NCI-H1694 treated with DMSO at 0.1 percent for 48 hours (cell line): ENCODE measurements at regions not wholly inside any gene's neighbourhood (a gene's known extent, or its start where the extent isn't known, plus 50 kb on each side); places are given as distances from the start of the nearest gene placed in this dataset.

Experiments used
- DNase-seq: peaks from one replicate; lab custom pipeline; 2025; lab: John Stamatoyannopoulos, UW

DNA sequence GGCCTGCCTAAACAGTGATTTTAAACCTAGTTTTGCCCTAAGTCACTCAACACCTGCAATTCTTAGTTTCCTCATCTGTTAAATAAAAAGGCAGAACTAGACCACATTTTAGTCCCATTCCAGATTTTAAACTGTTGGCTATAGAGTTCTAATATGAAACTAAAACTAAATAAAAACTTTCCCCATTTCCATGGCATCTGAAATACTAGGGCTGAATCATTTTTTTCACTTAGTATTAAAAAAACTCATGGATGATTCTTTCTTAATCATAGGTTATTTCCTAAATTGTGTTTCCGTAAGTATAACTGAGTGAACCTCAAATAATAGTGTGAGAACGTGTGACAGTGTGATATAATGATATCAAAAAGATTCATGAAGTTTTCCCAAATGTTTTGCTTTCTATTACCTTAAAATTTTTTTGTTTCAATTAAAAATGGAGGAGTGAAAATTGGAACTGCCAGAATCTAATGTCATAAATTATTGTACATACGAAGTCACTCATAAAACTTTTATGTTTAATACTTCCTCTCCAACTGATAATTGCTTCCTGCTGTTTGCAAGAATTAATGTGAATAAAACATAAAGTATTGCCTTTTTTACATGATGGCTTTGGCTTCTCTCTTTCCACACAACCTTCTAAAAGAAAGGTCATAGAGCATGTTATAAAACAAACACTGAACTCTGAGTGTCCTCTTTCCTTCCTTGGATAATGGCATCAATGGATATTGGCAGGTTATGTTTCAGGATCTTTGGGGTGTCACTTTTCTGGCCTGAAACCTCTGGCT, 315.1 kb upstream of the MME start:
- no peak for DNase-seq

DNA sequence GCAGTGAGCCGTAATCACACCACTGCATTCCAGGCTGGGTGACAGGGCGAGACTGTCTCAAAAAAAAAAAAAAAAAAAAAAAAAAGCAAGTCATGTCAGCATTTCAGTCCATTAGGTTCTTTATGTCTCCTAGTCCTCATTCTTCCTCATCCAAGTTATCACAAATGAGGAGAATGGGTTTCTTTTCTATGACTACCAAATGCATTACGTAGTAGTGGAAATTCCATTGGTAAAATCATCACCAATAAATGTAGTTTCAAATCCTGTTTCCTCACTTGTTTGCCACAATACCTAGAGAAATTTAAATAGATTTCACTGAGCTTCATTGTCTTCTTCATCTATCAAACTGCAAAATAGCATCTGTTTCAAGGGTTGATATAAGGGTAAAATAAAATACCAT, 317.6 kb upstream of the MME start:
- no peak for DNase-seq

DNA sequence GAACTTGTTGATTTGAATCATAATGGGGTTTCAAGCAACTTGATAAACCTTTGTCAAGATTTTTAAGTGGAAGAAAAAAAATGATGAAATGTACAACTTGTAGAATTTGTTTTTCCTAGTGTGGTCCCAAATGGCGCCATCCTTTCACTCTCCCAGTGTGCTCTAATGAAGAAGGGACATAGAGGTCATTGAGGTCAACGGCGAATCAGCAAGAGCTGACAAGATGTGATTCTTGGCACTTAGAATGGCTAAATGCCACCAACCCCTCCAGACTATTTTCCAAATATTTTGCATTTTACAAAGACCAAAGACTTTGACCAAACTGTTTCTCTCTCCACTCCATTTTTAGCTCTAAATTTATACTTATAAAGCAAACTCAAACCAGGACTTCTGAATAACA, 320.2 kb upstream of the MME start:
- no peak for DNase-seq

DNA sequence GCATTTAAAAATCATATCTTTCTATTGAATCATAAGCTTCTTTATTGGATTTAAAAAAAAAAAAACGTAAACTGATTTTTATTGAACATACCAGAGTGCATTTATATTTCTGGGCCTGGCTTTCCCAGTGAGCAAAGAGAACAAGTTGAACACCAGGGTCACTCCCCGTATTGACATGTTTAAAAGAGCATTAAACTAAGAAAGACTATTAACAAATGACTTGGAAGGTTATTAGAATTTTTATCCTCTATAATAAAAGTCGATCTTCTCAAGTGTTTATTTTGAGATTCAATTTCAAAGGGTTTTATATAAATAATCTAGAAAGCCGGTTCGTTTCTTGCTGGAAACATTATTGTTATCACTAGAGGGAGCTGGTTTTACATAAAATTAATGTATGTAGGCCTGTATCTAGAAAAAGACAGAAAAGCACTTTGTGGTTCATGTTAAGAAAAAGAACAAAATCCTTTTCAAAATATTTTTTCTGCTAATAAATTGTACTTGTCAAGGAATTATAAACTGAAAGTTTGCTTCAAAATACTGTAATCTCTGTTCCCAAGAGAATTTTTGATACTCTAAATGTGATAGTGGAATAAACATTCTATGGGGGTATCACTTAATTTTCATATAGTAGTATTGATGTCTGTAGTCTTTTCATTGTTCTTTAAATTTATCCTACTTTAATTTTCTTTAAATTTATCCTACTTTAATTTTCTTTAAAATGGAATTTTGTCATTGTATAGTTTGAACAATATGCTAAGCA, 321.8 kb upstream of the MME start:
- peak; percentile 39 for DNase-seq

DNA sequence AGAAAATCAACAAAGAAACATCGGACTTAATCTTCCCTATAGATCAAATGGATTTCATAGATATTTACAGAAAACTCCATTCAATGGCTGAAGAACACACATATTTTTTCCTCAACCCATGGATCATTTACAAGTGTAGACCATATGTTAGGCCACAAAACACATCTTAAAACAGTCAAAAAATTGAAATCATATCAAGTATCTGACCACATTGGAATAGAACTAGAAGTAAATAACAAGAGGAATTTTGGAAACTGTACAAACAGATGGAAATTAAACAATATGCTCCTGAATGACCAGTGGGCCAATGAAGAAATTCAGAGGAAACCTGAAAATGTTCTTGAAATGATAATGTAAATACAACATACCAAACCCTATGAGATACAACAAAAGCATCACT, 323.1 kb upstream of the GPR149 start:
- DNase-seq, result no peak

DNA sequence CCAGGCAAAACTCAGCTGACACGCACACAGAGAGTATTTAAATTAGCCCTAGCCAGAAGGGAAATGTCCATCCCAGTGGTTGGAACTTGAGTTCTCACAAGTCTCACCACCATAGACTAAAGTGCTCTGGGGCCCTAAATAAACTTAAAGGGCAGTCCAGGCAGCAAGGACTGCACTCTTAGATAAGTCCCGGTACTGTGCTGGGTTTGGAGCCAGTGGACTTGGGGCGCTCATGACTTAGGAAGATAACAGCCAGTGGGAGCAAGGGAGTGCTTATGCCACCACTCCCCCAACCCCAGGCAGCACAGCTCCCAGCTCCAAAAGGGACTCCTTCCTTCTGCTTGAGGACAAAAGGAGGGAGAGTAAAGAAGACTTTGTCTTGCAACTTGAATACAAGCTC, 319.5 kb upstream of the GPR149 start:
- DNase-seq, result no peak

DNA sequence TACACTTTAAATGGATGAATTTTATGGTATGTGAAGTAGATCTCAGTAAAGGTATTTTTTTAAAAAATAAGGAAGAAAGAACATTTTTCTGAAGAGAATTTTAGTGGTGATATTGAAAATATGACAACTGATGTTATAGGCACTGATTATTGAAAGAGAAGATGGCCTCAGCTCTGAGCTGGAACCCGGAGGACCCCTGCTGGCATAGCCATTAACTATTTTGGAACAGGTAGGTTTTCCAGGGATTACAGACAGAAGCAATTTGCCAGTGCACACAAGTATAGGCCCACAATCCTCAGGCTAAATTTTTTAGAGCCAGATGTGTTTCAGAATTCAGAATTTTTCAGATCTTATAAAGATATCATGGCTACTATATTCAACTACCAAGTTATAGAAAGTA, 315.9 kb upstream of the GPR149 start:
- no peak for DNase-seq

DNA sequence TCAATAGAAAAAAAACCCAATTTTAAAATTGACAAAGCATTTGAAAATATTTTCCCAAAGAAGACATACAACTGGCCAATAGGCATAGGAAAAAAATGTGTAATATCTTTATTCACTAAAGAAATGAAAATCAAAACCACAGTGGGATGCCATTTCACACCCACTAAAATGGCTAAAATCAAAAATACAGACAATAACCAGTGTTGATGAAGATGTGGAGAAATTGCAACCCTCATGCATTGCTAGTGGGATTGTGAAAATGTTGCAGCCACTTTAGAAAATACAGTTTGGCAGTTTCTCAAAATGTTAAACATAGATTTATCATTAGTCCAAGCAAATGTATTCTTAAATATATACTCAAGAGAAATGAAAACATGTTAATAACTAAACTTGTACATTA, 315.1 kb upstream of the GPR149 start:
- no peak for DNase-seq

DNA sequence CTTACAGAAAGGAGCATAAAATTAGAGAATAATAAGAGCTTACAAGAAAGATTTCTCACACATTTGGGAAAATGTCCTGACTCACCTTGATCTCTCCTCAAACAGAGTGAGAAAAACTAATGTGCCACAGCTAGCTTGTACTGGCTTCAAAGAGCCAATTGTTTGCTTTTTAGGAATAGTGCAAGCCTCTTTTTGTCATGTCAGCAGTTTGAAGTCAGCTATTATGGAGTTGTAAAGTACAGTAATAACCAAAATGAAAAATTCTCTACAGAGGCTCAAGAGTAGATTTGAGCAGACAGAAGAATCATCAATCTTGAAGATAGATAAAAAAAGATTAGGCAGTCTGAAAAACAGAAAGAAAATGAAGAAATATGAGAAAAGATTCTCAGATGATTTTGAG, 313.4 kb upstream of the GPR149 start:
- DNase-seq, result no peak

DNA sequence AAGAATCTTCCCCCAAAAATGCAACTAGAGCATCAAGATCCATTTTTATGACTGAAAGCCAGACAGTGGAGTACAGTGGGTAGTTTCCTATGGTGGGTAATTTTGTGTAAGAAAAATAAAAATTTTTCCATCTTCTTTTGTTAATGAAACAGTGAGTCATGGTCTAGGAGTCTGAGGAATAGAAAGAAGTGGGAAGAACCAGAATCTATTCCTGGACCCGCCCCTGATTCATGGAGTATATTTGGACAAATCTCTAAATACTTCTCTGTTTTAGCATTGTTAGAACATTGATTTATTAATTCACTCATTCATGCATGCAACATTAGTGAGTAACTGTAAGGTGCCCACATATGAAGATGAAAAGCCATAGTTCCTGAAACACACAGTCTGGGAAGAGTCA, 304.5 kb upstream of the GPR149 start:
- DNase-seq, result no peak

DNA sequence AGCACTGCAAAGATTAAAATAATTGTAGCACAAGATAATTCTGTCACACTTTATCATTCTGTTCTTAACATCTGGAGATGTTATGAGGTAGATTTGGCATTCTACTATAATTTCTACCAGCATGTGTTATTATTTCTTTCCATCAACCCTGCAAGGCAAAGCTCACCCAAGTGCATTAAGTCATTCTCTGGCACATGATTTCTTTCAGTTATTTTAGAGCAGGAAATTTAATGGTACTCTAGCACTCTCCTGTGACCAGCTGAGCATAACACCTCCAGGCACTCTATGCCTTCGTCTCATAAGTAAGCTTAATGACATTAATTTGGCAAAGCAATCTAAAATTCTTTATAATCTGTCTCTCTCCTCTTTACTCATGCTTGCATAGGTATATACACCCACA, 300.2 kb upstream of the GPR149 start:
- peak; percentile 76 for DNase-seq

DNA sequence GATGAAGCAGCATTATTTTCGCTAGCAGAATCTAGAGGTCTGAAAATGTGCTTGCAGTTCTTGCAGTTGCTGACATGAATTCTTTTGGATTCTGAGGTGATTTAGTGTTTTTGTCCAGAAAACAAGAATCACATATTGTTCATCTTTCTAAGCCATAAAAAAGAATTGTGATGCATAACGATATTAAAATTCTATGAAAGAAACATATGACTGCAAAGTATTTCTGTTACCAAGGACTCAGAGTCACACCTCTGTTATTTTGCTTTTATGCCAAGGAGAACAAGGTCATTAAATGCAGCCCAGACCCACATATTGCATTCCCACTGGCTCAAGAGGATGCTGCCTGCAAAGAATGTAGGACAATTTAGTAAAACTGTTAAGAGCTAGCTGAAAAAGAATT, 299.8 kb upstream of the GPR149 start:
- no peak for DNase-seq

DNA sequence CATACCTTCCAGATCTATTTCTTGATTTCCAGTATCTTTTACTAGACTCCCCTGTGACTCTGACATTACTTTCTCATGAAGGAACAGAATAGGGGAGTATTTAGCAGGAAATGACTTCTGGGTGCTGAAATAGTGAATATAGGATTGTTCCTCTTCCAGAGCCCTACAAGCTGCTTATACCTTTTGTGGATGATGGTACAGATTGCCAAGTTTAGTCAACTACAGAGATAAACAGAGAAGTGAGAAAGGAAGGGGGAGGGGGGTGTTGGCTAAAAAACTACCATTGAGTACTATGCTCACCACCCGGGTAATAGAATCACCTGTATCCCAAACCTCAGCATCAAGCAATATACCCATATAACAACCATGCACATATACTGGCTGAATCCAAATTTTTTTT, 298.3 kb upstream of the GPR149 start:
- no peak for DNase-seq

DNA sequence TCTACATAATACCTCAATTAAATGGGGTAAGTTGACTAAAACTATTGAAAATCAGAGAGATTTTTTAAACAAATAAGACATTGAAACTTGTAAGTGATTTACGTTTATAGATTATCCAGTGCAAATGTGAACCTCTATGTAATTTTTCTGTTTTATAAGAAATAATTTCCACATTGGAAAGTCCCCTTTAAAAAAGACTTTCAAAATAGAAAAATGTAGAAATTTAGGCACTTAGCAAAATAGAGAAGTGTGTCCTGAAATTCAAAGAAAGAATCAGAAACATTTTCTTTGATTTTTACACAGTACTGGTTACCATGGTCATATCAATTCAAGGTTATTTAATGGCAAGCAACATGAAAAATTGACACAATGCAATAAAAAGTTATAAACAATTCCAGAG, 290.9 kb upstream of the GPR149 start:
- no peak for DNase-seq

DNA sequence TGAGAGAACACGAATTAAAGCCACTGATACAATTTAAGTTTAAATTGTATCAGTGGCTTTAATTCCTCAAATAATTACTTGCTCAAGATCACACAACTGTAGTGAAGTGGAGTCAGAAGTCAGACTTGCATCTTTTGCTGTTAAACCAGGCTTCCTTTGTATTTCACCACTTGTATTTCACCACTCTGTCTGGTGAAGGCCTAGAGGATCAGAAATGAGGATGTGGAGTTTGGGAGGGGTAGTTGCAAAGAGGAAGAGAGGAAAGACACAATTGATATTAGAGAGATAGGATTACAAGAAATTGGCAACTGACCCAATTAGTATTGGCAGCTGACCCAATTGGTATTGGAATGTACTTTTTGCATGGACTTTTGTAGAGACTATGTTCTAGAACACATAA, 288.1 kb upstream of the GPR149 start:
- no peak for DNase-seq

DNA sequence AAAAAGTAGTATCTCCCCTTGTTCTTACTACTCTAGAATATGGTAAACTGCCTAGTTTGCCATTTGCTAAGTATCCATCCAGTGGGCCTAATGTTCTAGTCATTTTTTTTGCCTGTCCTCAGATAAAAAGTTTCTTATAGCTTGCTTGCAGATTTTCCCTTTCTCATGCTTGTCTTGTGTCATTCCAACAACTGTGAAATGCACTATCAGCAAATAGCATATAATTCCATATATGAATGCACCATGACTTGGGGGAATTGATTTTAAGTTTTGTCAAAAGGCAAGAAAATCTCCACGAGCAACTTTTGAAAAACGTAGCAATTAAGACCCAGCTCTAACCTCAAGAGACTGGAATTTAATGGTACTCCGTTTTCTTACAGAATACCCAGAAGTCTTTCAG, 286.2 kb upstream of the GPR149 start:
- no peak for DNase-seq

DNA sequence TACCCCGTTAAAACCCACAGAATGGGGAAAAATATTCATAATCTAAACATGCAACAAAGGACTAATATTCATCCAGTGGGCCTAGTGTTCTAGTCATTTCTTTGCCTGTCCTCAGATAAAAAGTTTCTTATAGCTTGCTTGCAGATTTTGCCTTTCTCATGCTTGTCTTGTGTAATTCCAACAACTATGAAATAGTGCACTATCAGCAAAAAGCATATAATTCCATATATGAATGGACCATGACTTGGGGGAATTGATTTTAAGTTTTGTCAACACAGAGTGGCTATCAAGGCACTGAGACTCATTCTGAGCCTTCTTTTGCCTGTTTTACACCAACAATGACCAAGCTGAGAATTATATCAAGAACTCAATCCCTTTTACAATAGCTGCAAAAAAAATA, 278.6 kb upstream of the GPR149 start:
- DNase-seq, result no peak

DNA sequence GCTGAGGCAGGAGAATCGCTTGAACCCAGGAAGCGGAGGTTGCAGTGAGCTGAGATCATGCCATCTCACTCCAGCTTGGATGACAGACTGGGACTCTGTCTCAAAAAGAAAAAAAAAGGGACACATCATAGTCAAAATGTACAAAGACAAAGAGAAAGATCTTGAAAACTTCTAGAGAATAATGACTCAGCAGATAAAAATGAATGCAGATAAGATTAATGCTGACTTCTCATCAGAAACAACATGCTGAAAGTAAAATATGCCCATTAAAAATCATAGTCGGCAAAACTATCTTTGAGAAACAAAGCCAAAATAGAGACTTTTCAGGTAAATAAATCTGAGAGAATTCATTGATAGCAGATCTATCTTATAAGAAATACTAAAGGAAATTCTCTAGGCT, 271.1 kb upstream of the GPR149 start:
- no peak for DNase-seq

DNA sequence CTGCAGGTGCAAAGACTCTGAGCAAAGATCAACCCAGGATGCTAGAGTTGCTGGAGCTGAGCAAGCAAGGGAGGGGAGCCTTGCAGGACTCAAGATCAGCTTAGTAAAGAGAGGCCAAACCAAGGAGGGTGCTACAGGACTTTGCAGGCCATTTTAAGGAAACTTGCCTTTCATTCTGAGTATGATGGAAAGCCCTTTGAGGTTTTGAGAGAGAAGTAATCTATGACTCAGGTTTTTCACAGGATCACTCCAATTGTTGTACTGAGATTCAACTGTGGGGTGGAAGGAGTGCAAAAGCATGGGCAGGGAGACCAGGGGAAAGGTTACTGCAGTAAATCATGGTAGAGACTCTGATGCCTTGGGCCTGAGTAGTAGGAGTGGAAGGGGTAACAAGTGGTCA, 260.4 kb upstream of the GPR149 start:
- no peak for DNase-seq

DNA sequence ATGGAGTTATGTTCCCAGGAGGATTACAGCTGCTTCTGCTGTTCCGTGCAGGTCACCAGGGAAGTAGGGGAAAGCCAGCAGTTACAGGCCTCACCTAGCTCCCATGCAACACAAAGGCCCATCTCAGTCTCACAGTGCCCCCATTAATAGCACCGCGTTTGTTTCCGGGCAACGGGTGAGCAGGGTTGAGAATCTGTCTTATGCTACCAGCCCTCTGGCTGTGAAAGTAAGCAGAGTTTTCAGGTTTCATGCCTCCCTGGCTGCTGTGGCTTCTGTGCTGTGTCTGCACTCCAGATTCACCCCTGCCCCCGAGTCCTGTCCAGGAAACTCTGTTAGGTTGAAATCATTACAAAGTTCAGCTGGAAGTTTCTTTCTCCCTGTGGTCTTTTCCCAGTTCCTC, 254.4 kb upstream of the GPR149 start:
- DNase-seq, result no peak

DNA sequence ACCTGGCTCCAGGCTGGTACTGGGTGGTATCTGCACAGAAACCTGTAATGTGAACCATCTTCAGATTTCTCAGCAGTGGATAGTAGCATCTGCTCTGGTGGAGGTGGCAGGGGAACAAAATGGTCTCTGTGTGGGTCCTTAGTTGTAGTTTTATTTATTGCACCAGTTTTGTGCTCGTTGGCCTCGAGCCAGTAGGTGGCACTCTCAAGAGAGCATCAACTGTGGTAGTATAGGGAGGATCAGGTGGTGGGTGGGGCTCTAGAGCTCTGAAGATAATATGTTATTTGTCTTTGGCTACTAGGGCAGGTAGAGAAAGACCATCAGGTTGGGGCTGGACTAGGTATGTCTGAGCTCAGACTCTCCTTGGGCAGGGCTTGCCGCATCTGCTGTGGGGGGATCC, 254.0 kb upstream of the GPR149 start:
- no peak for DNase-seq

DNA sequence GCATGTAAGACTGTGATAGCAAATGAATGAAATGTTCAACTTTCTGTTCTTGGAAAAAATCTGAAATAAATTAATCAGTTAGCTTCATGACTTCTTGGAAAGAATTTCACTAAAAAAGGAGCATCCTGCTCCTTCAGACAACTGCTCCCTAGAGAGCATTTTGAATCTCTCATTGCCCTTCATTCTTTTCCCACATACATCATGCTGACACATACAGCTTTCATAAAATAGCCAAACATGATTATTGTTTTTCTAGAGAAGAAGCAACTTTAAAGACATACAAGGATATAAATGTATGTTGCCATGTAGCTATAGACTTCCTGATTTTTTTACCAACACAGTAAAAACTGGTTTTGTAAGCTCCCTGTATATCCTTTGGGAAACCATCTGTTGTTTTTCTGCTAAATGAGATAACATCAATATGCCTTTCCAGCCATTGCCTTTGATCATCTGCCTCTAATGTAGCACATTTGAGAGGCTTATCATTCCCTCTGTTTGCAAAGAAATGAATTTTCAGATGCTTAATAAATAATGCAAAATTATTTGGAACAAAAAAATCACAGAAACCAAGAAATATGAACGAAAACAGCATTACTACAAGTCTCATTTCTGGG, 248.2 kb upstream of the GPR149 start:
- DNase-seq, result peak; percentile 79

DNA sequence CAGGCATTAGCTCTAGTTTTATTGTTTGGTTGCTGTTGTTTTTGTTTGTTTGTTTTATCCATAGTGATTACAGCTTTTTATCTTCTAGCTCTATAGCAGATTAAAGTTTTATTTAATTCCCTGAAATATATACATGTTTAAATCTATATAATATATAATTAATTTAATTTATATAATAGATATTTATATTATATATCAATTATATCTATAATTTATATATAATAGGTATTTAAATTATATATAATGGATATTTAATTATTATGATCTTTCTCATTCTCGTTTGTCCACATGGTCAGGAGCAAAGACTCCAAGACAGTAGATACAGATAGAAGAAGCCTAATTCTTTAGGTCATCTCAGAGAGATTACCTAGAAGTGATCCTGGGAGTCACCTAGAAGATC, 238.8 kb upstream of the GPR149 start:
- no peak for DNase-seq
